MM.1S (cell line): ENCODE measurements at regions not wholly inside any gene's neighbourhood (a gene's known extent, or its start where the extent isn't known, plus 50 kb on each side); places are given as distances from the start of the nearest gene placed in this dataset.

Experiments used
- DNase-seq: peaks from one replicate; pipeline ENCODE4 v3.0.0-alpha.2; 2015
- H2AFZ ChIP-seq: fragments of 300-600 bp; sonication (generic); 2 replicates; pipeline ENCODE4 v1.6.0; 2016; ENCODE audit warnings: antibody characterized with exemption, low read length
- H3F3A ChIP-seq: fragments of 300-600 bp; sonication (generic); 2 replicates; pipeline ENCODE4 v1.6.1; 2016; ENCODE audit warnings: mild to moderate bottlenecking, antibody characterized with exemption, low read length, moderate library complexity, mixed read lengths; ENCODE audit not compliant: insufficient read depth
- H3K27ac ChIP-seq: fragments of 300-600 bp; sonication (generic); 2 replicates; pipeline ENCODE4 v1.5.1; 2016; ENCODE audit warnings: mild to moderate bottlenecking, low read length
- H3K27me3 ChIP-seq: fragments of 300-600 bp; sonication (generic); replicated peaks from 2 replicates; pipeline ENCODE4 v1.6.0; 2016; ENCODE audit warnings: low read length; ENCODE audit not compliant: insufficient read depth
- H3K36me3 ChIP-seq: fragments of 300-600 bp; sonication (generic); replicated peaks from 2 replicates; pipeline ENCODE4 v1.6.1; 2016; ENCODE audit warnings: mild to moderate bottlenecking, low read length, mixed read lengths; ENCODE audit not compliant: insufficient read depth
- H3K4me1 ChIP-seq: fragments of 300-600 bp; sonication (generic); 2 replicates; pipeline ENCODE4 v1.6.1; 2016; ENCODE audit warnings: low read length, mixed read lengths
- H3K4me2 ChIP-seq: fragments of 300-600 bp; sonication (generic); 2 replicates; pipeline ENCODE4 v1.6.0; 2016; ENCODE audit warnings: low read depth, low read length
- H3K4me3 ChIP-seq: fragments of 300-600 bp; sonication (generic); 2 replicates; pipeline ENCODE4 v1.5.1; 2016; ENCODE audit warnings: low read length, mixed read lengths
- H3K79me2 ChIP-seq: fragments of 300-600 bp; sonication (generic); 2 replicates; pipeline ENCODE4 v1.6.1; 2016; ENCODE audit warnings: mixed run types, low read length, mixed read lengths
- H3K9ac ChIP-seq: fragments of 300-600 bp; sonication (generic); 2 replicates; pipeline ENCODE4 v1.6.1; 2016; ENCODE audit warnings: low read length, mixed read lengths
- H3K9me2 ChIP-seq: fragments of 300-600 bp; sonication (generic); replicated peaks from 2 replicates; pipeline ENCODE4 v1.6.1; 2016; ENCODE audit warnings: mild to moderate bottlenecking, low read length, mixed read lengths; ENCODE audit not compliant: insufficient read depth
- H3K9me3 ChIP-seq: fragments of 300-600 bp; sonication (generic); replicated peaks from 2 replicates; pipeline ENCODE4 v1.6.1; 2016; ENCODE audit warnings: mild to moderate bottlenecking, low read length, mixed read lengths; ENCODE audit not compliant: insufficient read depth
- H4K20me1 ChIP-seq: fragments of 300-600 bp; sonication (generic); 2 replicates; pipeline ENCODE4 v1.6.1; 2016; ENCODE audit warnings: mild to moderate bottlenecking, low read length, moderate library complexity, mixed read lengths; ENCODE audit not compliant: insufficient read depth
- EZH2 ChIP-seq: fragments of 300-600 bp; sonication (generic); optimal IDR thresholded peaks from 2 replicates; pipeline ENCODE3; 2017; ENCODE audit warnings: low read depth, mild to moderate bottlenecking, antibody characterized with exemption, low read length, mixed read lengths
- EZH2phosphoT487 ChIP-seq: fragments of 300-600 bp; sonication (generic); IDR thresholded peaks from 2 replicates; pipeline ENCODE4 v1.6.1; 2018; ENCODE audit warnings: antibody characterized with exemption, low read length
- TF ChIP-seq, protein P1 (sequence below): fragments of 300-600 bp; sonication (generic); IDR thresholded peaks from 2 replicates; pipeline ENCODE4 v1.5.1; 2016; ENCODE audit warnings: antibody characterized with exemption, low read length, mixed read lengths

DNA sequence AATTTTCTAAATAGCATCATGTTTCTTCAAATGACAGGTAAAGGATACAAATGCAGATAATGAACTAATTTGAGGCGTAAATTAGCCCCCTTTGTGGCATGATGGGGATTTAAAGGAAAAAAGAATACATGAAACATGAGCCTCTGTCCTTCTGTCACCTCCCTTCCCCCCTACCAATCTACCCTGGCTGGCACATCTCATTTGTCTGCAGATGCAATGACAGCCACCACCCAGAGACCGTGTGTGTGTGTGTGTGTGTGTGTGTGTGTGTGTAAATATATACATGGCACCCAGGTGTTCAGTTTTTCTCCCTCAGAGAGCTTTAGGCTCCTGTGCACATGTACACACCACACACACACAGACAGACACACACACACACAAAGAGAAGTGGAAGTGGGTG lies 451.1 kb downstream of the RWDD3 start:
- H3K36me3 ChIP-seq = no peaks in the 10 kb centered on the region
- no peaks in the 10 kb centered on the region for H3K79me2 ChIP-seq
- no peak overlapping the region for H3K4me2 ChIP-seq
- no peak overlapping the region for H2AFZ ChIP-seq
- no peak overlapping the region for H3K4me3 ChIP-seq
- TF ChIP-seq EZH2phosphoT487 (no peak), EZH2 (no peak)
- TF ChIP-seq, protein P1, sequence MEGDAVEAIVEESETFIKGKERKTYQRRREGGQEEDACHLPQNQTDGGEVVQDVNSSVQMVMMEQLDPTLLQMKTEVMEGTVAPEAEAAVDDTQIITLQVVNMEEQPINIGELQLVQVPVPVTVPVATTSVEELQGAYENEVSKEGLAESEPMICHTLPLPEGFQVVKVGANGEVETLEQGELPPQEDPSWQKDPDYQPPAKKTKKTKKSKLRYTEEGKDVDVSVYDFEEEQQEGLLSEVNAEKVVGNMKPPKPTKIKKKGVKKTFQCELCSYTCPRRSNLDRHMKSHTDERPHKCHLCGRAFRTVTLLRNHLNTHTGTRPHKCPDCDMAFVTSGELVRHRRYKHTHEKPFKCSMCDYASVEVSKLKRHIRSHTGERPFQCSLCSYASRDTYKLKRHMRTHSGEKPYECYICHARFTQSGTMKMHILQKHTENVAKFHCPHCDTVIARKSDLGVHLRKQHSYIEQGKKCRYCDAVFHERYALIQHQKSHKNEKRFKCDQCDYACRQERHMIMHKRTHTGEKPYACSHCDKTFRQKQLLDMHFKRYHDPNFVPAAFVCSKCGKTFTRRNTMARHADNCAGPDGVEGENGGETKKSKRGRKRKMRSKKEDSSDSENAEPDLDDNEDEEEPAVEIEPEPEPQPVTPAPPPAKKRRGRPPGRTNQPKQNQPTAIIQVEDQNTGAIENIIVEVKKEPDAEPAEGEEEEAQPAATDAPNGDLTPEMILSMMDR = no peak
- H3K27ac ChIP-seq = no peak overlapping the region
- DNase-seq = no peak
- no peaks in the 10 kb centered on the region for H3F3A ChIP-seq
- no peaks in the 10 kb centered on the region for H4K20me1 ChIP-seq
- no peaks in the 10 kb centered on the region for H3K4me1 ChIP-seq
- H3K9ac ChIP-seq = no peak overlapping the region
- H3K9me2 ChIP-seq = no peaks in the 10 kb centered on the region
- no peaks in the 10 kb centered on the region for H3K9me3 ChIP-seq
- no peaks in the 10 kb centered on the region for H3K27me3 ChIP-seq

DNA sequence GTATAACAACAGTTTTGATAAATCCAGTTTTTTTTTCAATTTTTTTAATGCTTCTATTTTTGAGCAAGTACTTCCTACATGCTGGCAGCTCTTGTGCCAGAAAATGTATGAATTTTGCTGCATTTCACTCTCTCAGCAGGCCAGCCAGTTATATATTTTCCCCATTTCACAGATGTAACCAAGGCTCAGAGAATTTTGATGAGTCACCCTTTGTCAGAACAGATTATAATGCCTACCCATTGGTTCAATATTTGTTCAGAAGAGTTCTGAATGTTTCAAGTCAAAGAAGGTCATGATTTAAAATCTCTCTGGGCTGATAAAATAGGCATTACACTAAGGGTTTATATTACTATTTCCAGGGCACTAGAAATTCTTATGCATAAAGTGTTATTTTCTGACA lies 452.2 kb downstream of the RWDD3 start:
- H4K20me1 ChIP-seq = no peaks in the 10 kb centered on the region
- H3K27me3 ChIP-seq = no peaks in the 10 kb centered on the region
- H3K4me2 ChIP-seq = no peak overlapping the region
- H3F3A ChIP-seq = no peaks in the 10 kb centered on the region
- no peaks in the 10 kb centered on the region for H3K9me3 ChIP-seq
- H3K79me2 ChIP-seq = no peaks in the 10 kb centered on the region
- no peak for DNase-seq
- H2AFZ ChIP-seq = no peak overlapping the region
- no peak overlapping the region for H3K4me3 ChIP-seq
- H3K9ac ChIP-seq = no peak overlapping the region
- H3K27ac ChIP-seq = no peak overlapping the region
- no peaks in the 10 kb centered on the region for H3K4me1 ChIP-seq
- no peaks in the 10 kb centered on the region for H3K36me3 ChIP-seq
- TF ChIP-seq EZH2phosphoT487 = no peak
- TF ChIP-seq, protein P1 = no peak
- TF ChIP-seq EZH2 = no peak
- no peaks in the 10 kb centered on the region for H3K9me2 ChIP-seq

DNA sequence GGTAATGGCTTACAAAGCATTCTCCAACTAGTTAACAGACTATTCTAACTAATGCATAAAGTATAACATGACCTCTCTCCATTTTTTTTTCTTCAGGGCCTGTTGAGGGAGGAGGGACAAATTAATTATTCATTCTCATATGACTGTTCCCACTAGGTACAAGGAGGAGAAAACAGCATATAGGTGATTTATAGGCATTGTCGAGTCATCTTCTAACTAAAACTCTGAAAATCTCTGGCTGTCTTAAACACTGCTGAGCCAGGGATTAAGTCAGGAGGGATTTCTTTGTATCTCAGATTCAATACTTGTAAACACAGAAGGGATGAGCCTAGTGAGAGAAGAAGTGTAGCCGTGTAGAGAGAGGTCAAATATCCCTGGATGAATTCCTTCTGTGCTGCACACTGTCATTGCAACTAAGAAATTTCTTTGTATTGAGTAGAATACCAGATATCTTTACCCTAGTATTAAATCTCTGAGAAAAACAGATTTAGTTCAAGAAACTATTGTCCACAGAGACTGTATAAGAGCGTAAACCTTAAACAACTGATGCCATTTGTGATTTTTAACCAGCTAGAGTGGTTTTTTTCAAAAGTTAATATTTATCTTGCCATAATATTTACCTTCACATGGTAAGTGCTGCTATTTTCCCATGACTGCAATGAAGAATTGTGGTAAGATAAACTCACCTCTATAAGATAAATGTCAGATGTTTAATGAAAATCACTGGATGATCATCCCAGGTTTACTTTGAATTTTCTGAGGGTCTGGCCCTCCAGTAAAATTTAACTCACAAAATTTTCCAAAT lies 465.3 kb downstream of the RWDD3 start:
- Histone ChIP-seq H3K4me2 (no peak overlapping the region), H3K9me2 (no peaks in the 10 kb centered on the region), H3K9me3 (no peaks in the 10 kb centered on the region), H3F3A (no peaks in the 10 kb centered on the region), H3K4me1 (no peaks in the 10 kb centered on the region), H3K4me3 (no peak overlapping the region), H3K27ac (no peak overlapping the region), H3K27me3 (no peaks in the 10 kb centered on the region), H2AFZ (no peak overlapping the region), H3K36me3 (no peaks in the 10 kb centered on the region), H4K20me1 (no peaks in the 10 kb centered on the region), H3K79me2 (no peaks in the 10 kb centered on the region), H3K9ac (no peak overlapping the region)
- TF ChIP-seq, protein P1 = no peak
- no peak for TF ChIP-seq EZH2
- no peak for TF ChIP-seq EZH2phosphoT487
- no peak for DNase-seq
